MM.1S (cell line): ENCODE measurements at regions not wholly inside any gene's neighbourhood (a gene's known extent, or its start where the extent isn't known, plus 50 kb on each side); places are given as distances from the start of the nearest gene placed in this dataset.

Experiments
- DNase-seq: peaks from one replicate; pipeline ENCODE4 v3.0.0-alpha.2; 2015
- H2AFZ ChIP-seq: fragments of 300-600 bp; sonication (generic); 2 replicates; pipeline ENCODE4 v1.6.0; 2016; ENCODE audit warnings: antibody characterized with exemption, low read length
- H3F3A ChIP-seq: fragments of 300-600 bp; sonication (generic); 2 replicates; pipeline ENCODE4 v1.6.1; 2016; ENCODE audit warnings: mild to moderate bottlenecking, antibody characterized with exemption, low read length, moderate library complexity, mixed read lengths; ENCODE audit not compliant: insufficient read depth
- H3K27ac ChIP-seq: fragments of 300-600 bp; sonication (generic); 2 replicates; pipeline ENCODE4 v1.5.1; 2016; ENCODE audit warnings: mild to moderate bottlenecking, low read length
- H3K27me3 ChIP-seq: fragments of 300-600 bp; sonication (generic); replicated peaks from 2 replicates; pipeline ENCODE4 v1.6.0; 2016; ENCODE audit warnings: low read length; ENCODE audit not compliant: insufficient read depth
- H3K36me3 ChIP-seq: fragments of 300-600 bp; sonication (generic); replicated peaks from 2 replicates; pipeline ENCODE4 v1.6.1; 2016; ENCODE audit warnings: mild to moderate bottlenecking, low read length, mixed read lengths; ENCODE audit not compliant: insufficient read depth
- H3K4me1 ChIP-seq: fragments of 300-600 bp; sonication (generic); 2 replicates; pipeline ENCODE4 v1.6.1; 2016; ENCODE audit warnings: low read length, mixed read lengths
- H3K4me2 ChIP-seq: fragments of 300-600 bp; sonication (generic); 2 replicates; pipeline ENCODE4 v1.6.0; 2016; ENCODE audit warnings: low read depth, low read length
- H3K4me3 ChIP-seq: fragments of 300-600 bp; sonication (generic); 2 replicates; pipeline ENCODE4 v1.5.1; 2016; ENCODE audit warnings: low read length, mixed read lengths
- H3K79me2 ChIP-seq: fragments of 300-600 bp; sonication (generic); 2 replicates; pipeline ENCODE4 v1.6.1; 2016; ENCODE audit warnings: mixed run types, low read length, mixed read lengths
- H3K9ac ChIP-seq: fragments of 300-600 bp; sonication (generic); 2 replicates; pipeline ENCODE4 v1.6.1; 2016; ENCODE audit warnings: low read length, mixed read lengths
- H3K9me2 ChIP-seq: fragments of 300-600 bp; sonication (generic); replicated peaks from 2 replicates; pipeline ENCODE4 v1.6.1; 2016; ENCODE audit warnings: mild to moderate bottlenecking, low read length, mixed read lengths; ENCODE audit not compliant: insufficient read depth
- H3K9me3 ChIP-seq: fragments of 300-600 bp; sonication (generic); replicated peaks from 2 replicates; pipeline ENCODE4 v1.6.1; 2016; ENCODE audit warnings: mild to moderate bottlenecking, low read length, mixed read lengths; ENCODE audit not compliant: insufficient read depth
- H4K20me1 ChIP-seq: fragments of 300-600 bp; sonication (generic); 2 replicates; pipeline ENCODE4 v1.6.1; 2016; ENCODE audit warnings: mild to moderate bottlenecking, low read length, moderate library complexity, mixed read lengths; ENCODE audit not compliant: insufficient read depth
- CTCF ChIP-seq: fragments of 300-600 bp; sonication (generic); IDR thresholded peaks from 2 replicates; pipeline ENCODE4 v1.5.1; 2016; ENCODE audit warnings: antibody characterized with exemption, low read length, mixed read lengths
- EZH2 ChIP-seq: fragments of 300-600 bp; sonication (generic); optimal IDR thresholded peaks from 2 replicates; pipeline ENCODE3; 2017; ENCODE audit warnings: low read depth, mild to moderate bottlenecking, antibody characterized with exemption, low read length, mixed read lengths
- EZH2phosphoT487 ChIP-seq: fragments of 300-600 bp; sonication (generic); IDR thresholded peaks from 2 replicates; pipeline ENCODE4 v1.6.1; 2018; ENCODE audit warnings: antibody characterized with exemption, low read length

GRCh38 chr7:24469118-24469517 lies 104.1 kb upstream of the PALS2 start:
- TF ChIP-seq CTCF (no peak), EZH2phosphoT487 (no peak), EZH2 (no peak)
- no peaks in the 10 kb centered on the region for H3K4me1 ChIP-seq

GRCh38 chr7:24472093-24472492 lies 101.2 kb upstream of the PALS2 start:
- H3K9me2 ChIP-seq = no peaks in the 10 kb centered on the region
- H3K9me3 ChIP-seq = no peaks in the 10 kb centered on the region
- no peaks in the 10 kb centered on the region for H4K20me1 ChIP-seq
- no peaks in the 10 kb centered on the region for H3K27me3 ChIP-seq
- no peak overlapping the region for H3K4me2 ChIP-seq
- no peak overlapping the region for H3K4me3 ChIP-seq
- no peaks in the 10 kb centered on the region for H3K79me2 ChIP-seq
- H2AFZ ChIP-seq = no peak overlapping the region
- no peaks in the 10 kb centered on the region for H3K36me3 ChIP-seq
- H3F3A ChIP-seq = no peaks in the 10 kb centered on the region
- no peak for DNase-seq
- H3K4me1 ChIP-seq = no peaks in the 10 kb centered on the region; the same call in none of the 2 replicates
- TF ChIP-seq EZH2phosphoT487 (no peak), EZH2 (no peak), CTCF (no peak)
- H3K9ac ChIP-seq = no peak overlapping the region
- H3K27ac ChIP-seq = no peak overlapping the region

More at GRCh38 chr7:24469118-24469517, 104.1 kb upstream of the PALS2 start:
- Histone ChIP-seq H3K27me3 (no peaks in the 10 kb centered on the region), H3K9ac (no peak overlapping the region), H4K20me1 (no peaks in the 10 kb centered on the region), H3F3A (no peaks in the 10 kb centered on the region), H3K36me3 (no peaks in the 10 kb centered on the region), H3K9me2 (no peaks in the 10 kb centered on the region), H2AFZ (no peak overlapping the region), H3K27ac (no peak overlapping the region), H3K4me2 (no peak overlapping the region), H3K79me2 (no peaks in the 10 kb centered on the region), H3K9me3 (no peaks in the 10 kb centered on the region), H3K4me3 (no peak overlapping the region)
- DNase-seq = no peak

GRCh38 chr7:24475166-24475961 lies 97.9 kb upstream of the PALS2 start:
- Histone ChIP-seq H3K9me3 (no peaks in the 10 kb centered on the region), H2AFZ (no peak overlapping the region), H3K9me2 (no peaks in the 10 kb centered on the region), H4K20me1 (no peaks in the 10 kb centered on the region), H3K4me3 (no peak overlapping the region), H3K36me3 (no peaks in the 10 kb centered on the region), H3K4me2 (no peak overlapping the region), H3K4me1 (no peaks in the 10 kb centered on the region; the same call in none of the 2 replicates), H3F3A (no peaks in the 10 kb centered on the region), H3K27ac (no peak overlapping the region), H3K9ac (no peak overlapping the region), H3K27me3 (no peaks in the 10 kb centered on the region), H3K79me2 (no peaks in the 10 kb centered on the region)
- DNase-seq = no peak
- no peak for TF ChIP-seq EZH2
- no peak for TF ChIP-seq EZH2phosphoT487
- no peak for TF ChIP-seq CTCF
